ENCODE measurements at regions not wholly inside any gene's neighbourhood (a gene's known extent, or its start where the extent isn't known, plus 50 kb on each side); places are given as distances from the start of the nearest gene placed in this dataset.

DNA sequence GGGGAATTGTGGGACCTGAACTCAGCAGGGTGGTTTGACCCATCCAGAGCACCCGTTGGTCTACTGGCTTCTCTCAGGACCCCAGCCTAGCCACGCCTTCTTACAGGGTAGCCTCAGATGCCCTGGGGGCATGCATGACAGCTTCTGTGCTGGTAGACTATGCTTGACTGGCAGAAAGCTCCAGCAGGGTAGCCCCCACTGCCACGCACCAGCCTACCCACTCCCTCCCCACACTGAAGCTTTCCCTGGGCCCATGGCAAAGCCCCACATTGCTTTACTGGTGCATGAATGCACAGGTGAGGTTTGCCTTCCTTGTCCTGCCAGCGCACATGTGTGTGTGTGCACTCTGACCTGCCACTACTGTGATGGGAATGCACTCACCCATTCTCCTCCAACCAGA, 772.2 kb downstream of the LRFN5 start:
- TF ChIP-seq EP300 (IDR thresholded peaks at IDR 0.05), result no peak
- TF ChIP-seq, protein P1, sequence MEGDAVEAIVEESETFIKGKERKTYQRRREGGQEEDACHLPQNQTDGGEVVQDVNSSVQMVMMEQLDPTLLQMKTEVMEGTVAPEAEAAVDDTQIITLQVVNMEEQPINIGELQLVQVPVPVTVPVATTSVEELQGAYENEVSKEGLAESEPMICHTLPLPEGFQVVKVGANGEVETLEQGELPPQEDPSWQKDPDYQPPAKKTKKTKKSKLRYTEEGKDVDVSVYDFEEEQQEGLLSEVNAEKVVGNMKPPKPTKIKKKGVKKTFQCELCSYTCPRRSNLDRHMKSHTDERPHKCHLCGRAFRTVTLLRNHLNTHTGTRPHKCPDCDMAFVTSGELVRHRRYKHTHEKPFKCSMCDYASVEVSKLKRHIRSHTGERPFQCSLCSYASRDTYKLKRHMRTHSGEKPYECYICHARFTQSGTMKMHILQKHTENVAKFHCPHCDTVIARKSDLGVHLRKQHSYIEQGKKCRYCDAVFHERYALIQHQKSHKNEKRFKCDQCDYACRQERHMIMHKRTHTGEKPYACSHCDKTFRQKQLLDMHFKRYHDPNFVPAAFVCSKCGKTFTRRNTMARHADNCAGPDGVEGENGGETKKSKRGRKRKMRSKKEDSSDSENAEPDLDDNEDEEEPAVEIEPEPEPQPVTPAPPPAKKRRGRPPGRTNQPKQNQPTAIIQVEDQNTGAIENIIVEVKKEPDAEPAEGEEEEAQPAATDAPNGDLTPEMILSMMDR (IDR thresholded peaks at IDR 0.05), result no peak
- TF ChIP-seq POLR2A (IDR thresholded peaks at IDR 0.05), result no peak
